Stimulated activated effector memory CD8-positive, alpha-beta T cell treated with anti-CD3 and anti-CD28 coated beads, Interleukin-12 subunit alpha, Interleukin-12 subunit beta, amount 100 ng/mL, for 72 hours (primary cell): ENCODE measurements at regions not wholly inside any gene's neighbourhood (a gene's known extent, or its start where the extent isn't known, plus 50 kb on each side); places are given as distances from the start of the nearest gene placed in this dataset.

Source experiments
- ATAC-seq: fragments of 150-1000 bp; cut with Tn5 transposase; 2 replicates; pipeline ENCODE4 v1.10.0; 2021
- DNase-seq, 2 donors: peaks; one replicate each; pipeline ENCODE4 v3.0.0; 2021 to 2022; ENCODE audit warnings: low spot score in 2 of 2
- H3K27ac Mint-ChIP-seq: one replicate; pipeline ENCODE4 v1.8.0; 2022; ENCODE audit warnings: mild to moderate bottlenecking, mixed read lengths
- H3K36me3 Mint-ChIP-seq: one replicate; pipeline ENCODE4 v1.8.0; 2022; ENCODE audit warnings: mild to moderate bottlenecking, mixed read lengths
- H3K4me1 Mint-ChIP-seq: one replicate; pipeline ENCODE4 v1.8.0; 2022; ENCODE audit warnings: mixed read lengths
- H3K4me3 Mint-ChIP-seq: one replicate; pipeline ENCODE4 v1.8.0; 2022; ENCODE audit warnings: mild to moderate bottlenecking, mixed read lengths
- H3K9me3 Mint-ChIP-seq: one replicate; pipeline ENCODE4 v1.8.0; 2022; ENCODE audit warnings: mixed read lengths

- Mint-ChIP-seq H3K9me3 (peaks cover 10% of the 10 kb centered on the region), H3K36me3 (no peaks in the 10 kb centered on the region), H3K27ac (no peak overlapping the region), H3K4me1 (peaks cover 26% of the 10 kb centered on the region), H3K4me3 (no peak overlapping the region)
- ATAC-seq, result no peak
- DNase-seq, result no peak
Measured at GRCh38 chr18:63040788-63041410, 278.7 kb downstream of the BCL2 start.

DNA sequence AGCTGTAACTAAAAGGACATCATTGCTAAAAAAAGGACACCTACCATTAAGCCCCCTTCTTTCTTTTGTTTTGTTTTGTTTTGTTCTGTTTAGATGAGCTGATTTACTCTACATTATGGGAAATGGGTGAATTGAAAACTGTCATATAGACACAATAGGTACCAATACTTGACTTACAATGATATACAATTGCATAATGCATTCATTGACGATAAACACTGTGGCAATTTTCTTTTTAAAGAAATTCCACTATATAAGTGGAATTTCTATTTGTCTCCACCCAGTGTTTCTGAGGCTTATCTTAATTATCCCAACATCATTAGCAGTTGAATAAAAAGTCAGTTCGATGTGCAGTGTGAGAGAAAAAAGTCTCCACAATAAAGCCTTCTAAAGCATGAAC, 282.1 kb downstream of the BCL2 start:
- Mint-ChIP-seq H3K9me3 (peaks cover 8% of the 10 kb centered on the region), H3K4me3 (no peak overlapping the region), H3K27ac (no peak overlapping the region), H3K36me3 (no peaks in the 10 kb centered on the region), H3K4me1 (peaks cover 22% of the 10 kb centered on the region)
- DNase-seq (no peak), ATAC-seq (no peak)

- DNase-seq (no peak), ATAC-seq (no peak)
- H3K4me1 Mint-ChIP-seq, result no peaks in the 10 kb centered on the region
- H3K27ac Mint-ChIP-seq, result no peak overlapping the region
- H3K4me3 Mint-ChIP-seq, result no peak overlapping the region
- no peaks in the 10 kb centered on the region for H3K36me3 Mint-ChIP-seq
- peaks cover 2% of the 10 kb centered on the region for H3K9me3 Mint-ChIP-seq
Measured at GRCh38 chr18:63031375-63031774, 288.2 kb downstream of the BCL2 start.
